ENCODE measurements at regions not wholly inside any gene's neighbourhood (a gene's known extent, or its start where the extent isn't known, plus 50 kb on each side); places are given as distances from the start of the nearest gene placed in this dataset.

DNA sequence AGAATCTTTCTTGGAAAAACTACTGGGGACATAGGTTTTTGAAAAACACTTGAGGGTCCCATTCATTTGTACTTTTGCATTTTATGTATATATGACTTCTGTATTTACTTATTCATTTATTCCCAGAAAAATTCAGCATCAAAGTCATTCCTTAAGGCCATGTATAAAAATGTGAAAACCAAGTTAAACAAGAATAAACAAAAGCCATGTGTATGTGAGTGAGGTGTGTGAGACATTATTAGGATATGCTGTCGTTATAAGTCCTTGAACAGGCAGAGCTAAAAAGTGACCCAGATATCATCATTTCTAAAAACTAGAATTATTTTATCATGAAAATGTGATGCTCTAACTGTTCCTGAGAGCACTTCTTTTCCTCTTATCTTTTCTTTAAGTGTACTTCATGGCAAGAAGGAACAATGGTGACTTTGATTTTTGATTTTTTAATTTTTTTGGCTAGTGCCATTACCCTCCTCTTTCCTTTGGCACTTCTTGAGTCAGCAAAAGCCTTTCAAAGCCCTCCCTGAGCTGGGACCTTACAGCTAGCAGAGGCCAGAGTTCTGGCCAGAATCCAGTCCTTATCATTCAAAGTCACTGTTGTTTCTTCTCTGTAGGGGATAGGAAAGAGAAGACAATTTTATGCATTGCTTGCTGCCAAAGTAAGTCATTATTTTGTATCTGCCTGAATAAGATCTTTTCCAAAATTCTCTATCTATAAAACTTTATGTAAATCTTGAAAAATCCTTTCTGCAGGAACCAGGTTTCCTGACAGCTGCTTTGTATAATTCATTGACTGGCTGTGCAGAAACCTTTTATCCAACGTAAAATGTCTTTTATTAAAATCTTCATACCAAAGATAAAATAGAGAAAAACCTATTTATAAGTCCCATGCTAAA lies 419.7 kb upstream of the PRICKLE1 start:
- no peak for DNase-seq

DNA sequence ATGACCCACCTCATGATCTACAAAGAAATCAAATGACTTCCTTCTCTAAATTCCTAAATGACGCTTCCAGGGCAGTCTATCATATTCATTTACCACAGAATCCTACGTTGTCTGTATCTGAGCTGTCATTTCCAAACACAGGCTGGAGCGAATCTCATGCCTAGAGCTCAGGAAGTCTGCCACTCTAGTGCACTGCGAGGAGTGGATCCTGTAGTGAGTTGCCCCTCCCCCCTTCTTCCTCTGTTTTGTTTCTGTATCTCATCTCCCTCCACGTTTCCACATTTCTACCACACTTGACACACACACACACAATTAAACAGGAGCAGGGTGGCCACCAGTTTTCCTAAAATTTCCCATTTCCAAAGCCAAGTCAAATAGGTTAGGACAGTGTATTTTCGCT lies 415.4 kb upstream of the PRICKLE1 start:
- DNase-seq, result no peak

GRCh38 chr12:43004141-43004540 lies 414.6 kb upstream of the PRICKLE1 start:
- DNase-seq, result no peak

- DNase-seq, result no peak
Observed at GRCh38 chr12:42996869-42997431, 407.4 kb upstream of the PRICKLE1 start.

GRCh38 chr12:42992826-42993225 lies 403.3 kb upstream of the PRICKLE1 start:
- no peak for DNase-seq

- DNase-seq, result no peak
Observed at GRCh38 chr12:42990387-42990786, 400.8 kb upstream of the PRICKLE1 start.

DNA sequence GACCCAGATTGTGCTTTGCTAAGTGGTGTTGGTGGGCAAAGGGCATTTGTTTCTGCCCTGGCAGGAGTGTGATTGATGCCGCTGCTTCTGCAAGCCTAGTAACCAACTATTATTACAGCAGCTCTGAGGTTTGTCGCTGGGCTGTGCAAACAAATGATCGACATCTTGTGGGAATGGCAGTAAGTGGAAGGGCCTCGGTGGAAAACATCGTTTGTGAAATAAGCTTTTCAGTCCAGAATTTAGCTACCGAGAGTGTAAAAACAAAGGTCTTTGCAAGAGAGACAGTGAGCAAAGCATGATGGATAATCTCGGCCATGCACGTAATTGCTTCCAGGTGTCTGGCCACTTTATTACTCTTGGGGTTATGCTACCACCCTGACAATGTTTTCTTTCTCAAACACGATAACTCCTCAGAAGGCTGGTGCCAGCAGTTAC lies 397.7 kb upstream of the PRICKLE1 start:
- no peak for DNase-seq

DNA sequence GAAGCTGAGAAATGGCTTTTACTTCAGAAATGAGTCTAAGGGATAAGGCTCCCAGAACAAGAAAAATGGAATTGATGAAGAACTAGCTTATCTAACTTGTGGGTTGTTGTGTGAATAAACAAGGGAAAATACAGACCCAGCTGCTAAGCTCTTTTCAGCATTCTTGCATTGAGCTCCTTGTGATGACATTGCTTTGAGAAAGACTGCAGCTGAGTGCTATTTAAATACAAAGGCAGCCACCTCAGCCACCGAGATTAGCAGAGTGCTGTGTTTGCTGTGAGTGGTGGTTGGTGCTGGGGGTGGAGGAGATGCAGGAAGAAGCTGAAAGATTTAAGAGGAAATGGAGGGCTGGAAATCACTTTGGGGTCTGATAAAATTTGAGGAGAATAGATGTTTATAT lies 396.0 kb upstream of the PRICKLE1 start:
- DNase-seq, result no peak

DNA sequence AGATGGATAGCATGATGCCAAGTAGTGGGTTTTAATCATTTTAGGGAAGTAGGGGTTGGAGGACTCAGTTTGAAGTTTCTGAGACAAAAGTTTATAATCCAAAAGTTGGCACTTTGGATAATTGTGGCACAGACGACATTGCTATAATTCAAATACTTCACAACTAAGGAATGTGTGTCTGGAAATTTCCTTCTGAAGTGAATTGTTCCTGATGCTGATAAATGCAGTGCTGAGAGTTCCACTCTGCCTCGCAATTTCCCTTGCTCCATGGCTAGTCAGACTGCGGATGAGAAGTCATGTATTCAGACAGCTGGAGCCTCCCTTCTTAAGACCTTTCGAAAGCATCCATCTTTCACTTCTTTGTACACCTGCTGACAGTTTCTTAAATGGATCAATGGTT lies 393.3 kb upstream of the PRICKLE1 start:
- DNase-seq, result no peak

GRCh38 chr12:42981379-42981778 lies 391.8 kb upstream of the PRICKLE1 start:
- DNase-seq, result no peak

- no peak for DNase-seq
Observed at GRCh38 chr12:42980441-42980840, 390.9 kb upstream of the PRICKLE1 start.

- DNase-seq, result no peak
Observed at GRCh38 chr12:42979746-42980145, 390.2 kb upstream of the PRICKLE1 start.

DNA sequence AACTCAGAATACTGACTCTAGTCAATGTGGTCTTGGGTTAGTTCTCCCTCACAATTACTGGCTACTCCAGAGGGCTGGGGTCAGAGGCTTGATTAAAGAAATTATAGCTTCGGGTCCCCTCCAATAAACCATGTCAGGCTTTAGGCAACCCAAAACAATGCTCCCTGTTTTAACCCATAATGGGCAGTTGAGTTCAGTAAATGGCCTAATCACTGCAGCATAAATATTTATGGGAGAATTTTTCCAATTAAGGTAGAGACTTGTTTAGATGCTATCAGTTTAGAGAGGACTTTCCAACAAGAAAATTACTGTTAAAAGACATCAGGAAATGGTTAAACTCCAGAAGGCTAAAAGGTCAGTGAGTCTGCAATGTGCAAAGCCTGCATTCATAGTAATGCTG lies 389.2 kb upstream of the PRICKLE1 start:
- DNase-seq, result no peak

- DNase-seq, result no peak
Observed at GRCh38 chr12:42977451-42978230, 388.1 kb upstream of the PRICKLE1 start.

GRCh38 chr12:42976620-42977019 lies 387.1 kb upstream of the PRICKLE1 start:
- no peak for DNase-seq

DNA sequence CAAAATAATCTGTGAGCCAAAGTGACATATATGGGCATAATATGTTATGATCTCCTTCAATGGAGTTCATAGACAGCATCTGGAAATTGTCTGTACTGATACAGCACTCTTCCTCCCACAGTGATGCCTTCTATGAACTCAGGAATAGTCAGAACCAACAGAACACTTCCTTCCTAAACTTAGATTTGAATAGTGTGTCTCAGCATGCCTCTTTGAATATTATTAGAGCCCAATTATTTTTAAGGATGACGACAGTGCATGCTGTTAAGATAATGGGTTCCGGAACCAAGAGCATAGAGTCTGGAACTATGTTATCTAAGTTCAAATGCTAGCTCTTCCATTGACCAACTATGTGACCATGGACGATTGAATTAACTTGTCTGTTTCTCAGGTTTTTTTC lies 386.6 kb upstream of the PRICKLE1 start:
- no peak for DNase-seq

- DNase-seq, result no peak
Observed at GRCh38 chr12:42969355-42969754, 379.8 kb upstream of the PRICKLE1 start.

GRCh38 chr12:42968426-42968825 lies 378.9 kb upstream of the PRICKLE1 start:
- DNase-seq, result no peak

- no peak for DNase-seq
Observed at GRCh38 chr12:42967850-42968249, 378.3 kb upstream of the PRICKLE1 start.

DNA sequence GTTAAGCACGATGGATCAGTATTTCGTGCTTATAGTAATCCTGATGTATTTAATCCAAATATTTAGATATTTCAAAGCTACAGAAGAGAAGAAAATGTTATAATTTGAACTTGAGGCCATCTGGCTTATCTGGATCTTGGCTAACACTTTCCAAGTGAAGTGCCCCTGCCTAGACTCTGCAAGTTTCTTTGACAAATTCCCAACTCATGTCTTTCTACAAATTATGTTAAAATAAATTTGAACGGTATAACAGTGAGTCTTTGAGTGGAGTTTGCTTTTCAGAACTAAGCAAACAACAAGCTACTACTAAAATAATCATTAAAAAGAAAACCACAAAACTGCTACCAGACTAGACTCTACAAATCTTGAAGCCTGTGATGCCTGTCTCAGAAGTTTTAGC lies 374.4 kb upstream of the PRICKLE1 start:
- no peak for DNase-seq

DNA sequence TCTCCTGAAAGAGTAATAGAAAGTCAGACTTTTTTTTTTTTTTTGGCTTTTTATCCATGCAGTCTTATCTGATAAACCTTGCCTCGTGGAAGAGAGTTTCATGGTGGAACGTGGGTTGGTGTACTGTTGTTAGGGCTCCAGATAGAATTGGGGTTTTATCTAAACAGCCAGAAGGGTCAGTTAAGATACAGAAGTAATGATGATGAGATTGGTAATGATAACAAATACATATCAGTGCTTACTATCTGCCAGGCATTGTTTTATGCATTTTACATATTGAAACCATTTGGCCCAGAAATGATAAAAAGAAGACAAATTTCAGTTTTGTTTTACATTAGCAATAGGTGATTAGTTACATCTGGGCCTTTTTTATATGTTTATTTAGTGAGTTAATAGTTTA lies 372.8 kb upstream of the PRICKLE1 start:
- DNase-seq, result no peak

DNA sequence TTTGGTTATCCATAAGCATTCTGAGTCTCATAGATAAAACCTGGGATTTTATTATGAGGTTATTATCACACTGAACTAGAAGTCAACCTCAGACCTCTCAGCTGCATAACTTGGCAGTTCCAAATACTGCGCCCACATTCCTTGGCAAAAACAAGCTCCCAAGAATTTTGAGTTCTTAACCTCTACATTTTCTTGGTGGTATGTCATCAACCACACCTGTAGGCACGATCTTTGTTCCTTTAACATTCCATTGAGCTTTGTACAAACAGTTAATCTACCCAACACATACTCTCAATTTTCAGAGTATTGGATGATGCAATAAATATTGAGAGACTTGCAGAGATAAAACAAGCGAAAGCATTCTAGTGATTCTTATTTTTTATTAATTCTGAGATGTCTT lies 371.8 kb upstream of the PRICKLE1 start:
- DNase-seq, result no peak

- DNase-seq, result no peak
Observed at GRCh38 chr12:42960087-42960527, 370.6 kb upstream of the PRICKLE1 start.

GRCh38 chr12:42958291-42958674 lies 368.7 kb upstream of the PRICKLE1 start:
- DNase-seq, result no peak
